GM12878 (cell line): ENCODE measurements at regions not wholly inside any gene's neighbourhood (a gene's known extent, or its start where the extent isn't known, plus 50 kb on each side); places are given as distances from the start of the nearest gene placed in this dataset.

Source experiments
- ATAC-seq: fragments of 200-7000 bp; cut with Tn5 transposase; 3 replicates; pipeline ENCODE4 v1.9.1; 2020; ENCODE audit warnings: mild to moderate bottlenecking, moderate library complexity
- BruUV-seq: library from RNA; stranded (reverse); fragments of 400-500 nt; replicated peaks from 2 replicates; lab custom pipeline; 2021; lab: Mats Ljungman, UMichigan
- CTCF ChIA-PET: fragments of 300-600 bp; sonication (Branson Sonifier 250); formaldehyde crosslinking; extraction: SDS; loops from one replicate; lab custom pipeline; 2021; ENCODE audit warnings: inconsistent platforms; lab: Yijun Ruan, JAX
- POLR2A ChIA-PET: fragments of 350-600 bp; formaldehyde crosslinking; extraction: SDS; loops from one replicate; lab custom pipeline; 2021; ENCODE audit warnings: inconsistent platforms; lab: Charles Lee
- RAD21 ChIA-PET: fragments of 300-600 bp; sonication (Branson Sonifier 250); formaldehyde crosslinking; loops from one replicate; lab custom pipeline; 2023; ENCODE audit warnings: antibody characterized with exemption; ENCODE audit not compliant: unreplicated experiment; lab: Charles Lee
- SMC1A ChIA-PET: fragments of 300-600 bp; sonication (Branson Sonifier 250); formaldehyde crosslinking; loops from one replicate; lab custom pipeline; 2023; ENCODE audit not compliant: unreplicated experiment, uncharacterized antibody; lab: Charles Lee
- DNase-seq: peaks from one replicate; pipeline ENCODE4 v3.0.0-alpha.2; 2011; ENCODE audit warnings: low read depth, low spot score
- FAIRE-seq: peaks from 3 replicates; lab custom pipeline; 2011; peaks lifted over from hg19 to GRCh38; lab: Jason Lieb, UNC
- H2AFZ ChIP-seq: 2 replicates; pipeline ENCODE4 v1.6.0; 2011; ENCODE audit warnings: low read depth, low read length, control low read depth; ENCODE audit not compliant: control insufficient read depth
- H3K27ac ChIP-seq: 2 replicates; pipeline ENCODE4 v1.5.1; 2011; ENCODE audit warnings: control low read depth; ENCODE audit not compliant: control insufficient read depth, insufficient read depth
- H3K27me3 ChIP-seq, 2 experiments: replicated peaks in 1 of 2; 2 replicates each; pipeline versions ENCODE4 v1.6.0 to v1.6.1; 2011; ENCODE audit warnings: low read length in 1 of 2; ENCODE audit not compliant: control insufficient read depth in 2 of 2, insufficient read depth in 2 of 2
- H3K36me3 ChIP-seq, 2 experiments: 2 replicates each; pipeline ENCODE4 v1.5.1; 2011; ENCODE audit warnings: low read length in 1 of 2; ENCODE audit not compliant: control insufficient read depth in 2 of 2, insufficient read depth in 2 of 2
- H3K4me1 ChIP-seq: 2 replicates; pipeline ENCODE4 v1.6.1; 2011; ENCODE audit warnings: mild to moderate bottlenecking, low read length, moderate library complexity, mixed read lengths; ENCODE audit not compliant: control insufficient read depth, insufficient read depth
- H3K4me2 ChIP-seq: 2 replicates; pipeline ENCODE4 v1.6.0; 2011; ENCODE audit warnings: control low read depth; ENCODE audit not compliant: control insufficient read depth, insufficient read depth
- H3K4me3 ChIP-seq: fragments of 200-600 bp; sonication (generic); 2 replicates; pipeline ENCODE4 v1.5.1; 2016
- H3K79me2 ChIP-seq: 2 replicates; pipeline ENCODE4 v1.6.0; 2011; ENCODE audit warnings: low read length; ENCODE audit not compliant: control insufficient read depth, insufficient read depth
- H3K9ac ChIP-seq: 2 replicates; pipeline ENCODE4 v1.8.0; 2011; ENCODE audit warnings: low read length, control low read depth, mixed read lengths; ENCODE audit not compliant: control insufficient read depth, insufficient read depth
- H3K9me3 ChIP-seq: replicated peaks from 3 replicates; pipeline ENCODE4 v1.5.1; 2011; ENCODE audit warnings: mild to moderate bottlenecking, low read length; ENCODE audit not compliant: control insufficient read depth, insufficient read depth
- H4K20me1 ChIP-seq: 2 replicates; pipeline ENCODE4 v1.6.0; 2011; ENCODE audit not compliant: control insufficient read depth, insufficient read depth
- HCFC1 ChIP-seq: fragments of 150-350 bp; IDR thresholded peaks from 2 replicates; pipeline ENCODE4 v1.6.1; 2014; ENCODE audit warnings: low read length
- JUNB ChIP-seq: IDR thresholded peaks from 2 replicates; pipeline ENCODE4 v1.6.1; 2016; ENCODE audit warnings: antibody characterized with exemption, mild to moderate bottlenecking
- KAT2A ChIP-seq: conservative IDR thresholded peaks from 2 replicates; pipeline ENCODE4 v1.6.1; 2011; ENCODE audit warnings: low read depth, low read length; ENCODE audit not compliant: control insufficient read depth
- SPI1 ChIP-seq: IDR thresholded peaks from 2 replicates; pipeline ENCODE4 v1.6.1; 2011; ENCODE audit warnings: low read depth, mild to moderate bottlenecking, low read length, moderate library complexity, borderline replicate concordance; ENCODE audit not compliant: insufficient read depth
- ZNF687 ChIP-seq: fragments of 450-650 bp; IDR thresholded peaks from 2 replicates; pipeline ENCODE4 v1.6.1; 2017; ENCODE audit warnings: mild to moderate bottlenecking, moderate library complexity
- in situ Hi-C: fragments of 300-500 bp; cut with MboI; formaldehyde crosslinking; loops from 9 replicates; pipeline ENCODE4 v1.14.3; 2018; ENCODE audit warnings: mixed read lengths
- intact Hi-C: fragments of 100-400 bp; cut with micrococcal nuclease; formaldehyde crosslinking; loops from one replicate; pipeline ENCODE4 v1.14.2; 2022; ENCODE audit not compliant: unreplicated experiment

- DNase-seq = no peak
- Histone ChIP-seq H4K20me1 (no peaks in the 10 kb centered on the region), H3K4me2 (no peak overlapping the region), H3K9me3 (no peaks in the 10 kb centered on the region), H3K4me1 (no peaks in the 10 kb centered on the region), H3K9ac (no peak overlapping the region), H3K27ac (no peak overlapping the region), H3K79me2 (no peaks in the 10 kb centered on the region), H3K27me3 (no peaks in the 10 kb centered on the region), H2AFZ (no peak overlapping the region), H3K36me3 (no peaks in the 10 kb centered on the region), H3K4me3 (no peak overlapping the region)
- in situ Hi-C loops (no loop called here), intact Hi-C loops (no loop called here)
- no TSS peak for BruUV-seq
- POLR2A ChIA-PET = no interaction called here
- CTCF ChIA-PET = no interaction called here
- RAD21 ChIA-PET = no interaction called here
- SMC1A ChIA-PET = no interaction called here
- TF ChIP-seq SPI1 = no peak
- TF ChIP-seq KAT2A = no peak
- no peak for TF ChIP-seq ZNF687
- TF ChIP-seq JUNB = no peak
- TF ChIP-seq HCFC1 = no peak
- ATAC-seq = no peak
- FAIRE-seq = no peak
These were observed 964.5 kb upstream of the MBL2 start for GRCh38 chr10:53737132-53737531.
